A549 (cell line): ENCODE measurements at regions not wholly inside any gene's neighbourhood (a gene's known extent, or its start where the extent isn't known, plus 50 kb on each side); places are given as distances from the start of the nearest gene placed in this dataset.

Source experiments
- BHLHE40 ChIP-seq: IDR thresholded peaks from 2 replicates; pipeline ENCODE4 v1.6.1; 2012; ENCODE audit warnings: low read depth, low read length, inconsistent platforms
- CEBPB ChIP-seq, 2 experiments: fragments of >200 bp in 1 of 2; sonication (Bioruptor Twin) in 1 of 2; formaldehyde crosslinking in 1 of 2; IDR thresholded peaks; 2 replicates each; pipeline ENCODE4 v1.6.1; 2012 to 2016
- CTCF ChIP-seq: fragments of >200 bp; sonication (Bioruptor Twin); formaldehyde crosslinking; IDR thresholded peaks from 3 replicates; pipeline ENCODE4 v1.5.1; 2016
- HDAC2 ChIP-seq: fragments of 200-600 bp; sonication (generic); IDR thresholded peaks from 2 replicates; pipeline ENCODE4 v1.6.1; 2016
- HEYL ChIP-seq: fragments of 250-450 bp; sonication (Bioruptor Pico); IDR thresholded peaks from 2 replicates; pipeline ENCODE4 v1.8.0; 2021; ENCODE audit warnings: mild to moderate bottlenecking, moderate library complexity
- HMGXB4 ChIP-seq: fragments of 250-450 bp; sonication (Bioruptor Pico); IDR thresholded peaks from 2 replicates; pipeline ENCODE4 v1.5.0; 2021; ENCODE audit warnings: mild to moderate bottlenecking, moderate library complexity, borderline replicate concordance
- MAX ChIP-seq: IDR thresholded peaks from 2 replicates; pipeline ENCODE4 v1.6.1; 2012
- MYC ChIP-seq: IDR thresholded peaks from 2 replicates; pipeline ENCODE4 v1.6.1; 2012; ENCODE audit warnings: mild to moderate bottlenecking, inconsistent platforms, low read length, improper control_type of control experiment, borderline replicate concordance
- NR3C1 ChIP-seq: fragments of >200 bp; sonication (Bioruptor Twin); formaldehyde crosslinking; IDR thresholded peaks from 3 replicates; pipeline ENCODE4 v1.6.1; 2017
- POLR2A ChIP-seq: IDR thresholded peaks from 2 replicates; pipeline ENCODE4 v1.6.1; 2012; ENCODE audit warnings: mild to moderate bottlenecking, low read length
- RNF2 ChIP-seq: fragments of 200-600 bp; sonication (generic); IDR thresholded peaks from 2 replicates; pipeline ENCODE4 v1.6.1; 2016; ENCODE audit warnings: low read depth, mild to moderate bottlenecking, antibody characterized with exemption, moderate library complexity, borderline replicate concordance
- TF ChIP-seq, protein P1 (sequence below): fragments of 450-650 bp; IDR thresholded peaks from 2 replicates; pipeline ENCODE4 v1.6.1; 2014; ENCODE audit warnings: antibody characterized with exemption
- TF ChIP-seq, protein P2 (sequence below): IDR thresholded peaks from 2 replicates; pipeline ENCODE4 v1.6.1; 2012; ENCODE audit warnings: low read depth, borderline replicate concordance

- TF ChIP-seq MAX: no peak
- TF ChIP-seq HEYL (CRISPR knock-in tag): no peak
- TF ChIP-seq CEBPB (IDR thresholded peaks at IDR 0.05): no peak
- TF ChIP-seq, protein P1, sequence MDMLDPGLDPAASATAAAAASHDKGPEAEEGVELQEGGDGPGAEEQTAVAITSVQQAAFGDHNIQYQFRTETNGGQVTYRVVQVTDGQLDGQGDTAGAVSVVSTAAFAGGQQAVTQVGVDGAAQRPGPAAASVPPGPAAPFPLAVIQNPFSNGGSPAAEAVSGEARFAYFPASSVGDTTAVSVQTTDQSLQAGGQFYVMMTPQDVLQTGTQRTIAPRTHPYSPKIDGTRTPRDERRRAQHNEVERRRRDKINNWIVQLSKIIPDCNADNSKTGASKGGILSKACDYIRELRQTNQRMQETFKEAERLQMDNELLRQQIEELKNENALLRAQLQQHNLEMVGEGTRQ: no peak
- TF ChIP-seq CTCF: no peak
- TF ChIP-seq, protein P2, sequence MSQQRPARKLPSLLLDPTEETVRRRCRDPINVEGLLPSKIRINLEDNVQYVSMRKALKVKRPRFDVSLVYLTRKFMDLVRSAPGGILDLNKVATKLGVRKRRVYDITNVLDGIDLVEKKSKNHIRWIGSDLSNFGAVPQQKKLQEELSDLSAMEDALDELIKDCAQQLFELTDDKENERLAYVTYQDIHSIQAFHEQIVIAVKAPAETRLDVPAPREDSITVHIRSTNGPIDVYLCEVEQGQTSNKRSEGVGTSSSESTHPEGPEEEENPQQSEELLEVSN: no peak
- no peak for TF ChIP-seq NR3C1
- TF ChIP-seq HMGXB4 (CRISPR knock-in tag): no peak
- TF ChIP-seq BHLHE40: no peak
- no peak for TF ChIP-seq POLR2A
- no peak for TF ChIP-seq HDAC2
- TF ChIP-seq RNF2: no peak
- TF ChIP-seq MYC: no peak
These were observed 123.0 kb upstream of the SP4 start for GRCh38 chr7:21304808-21305375.
